ENCODE measurements at regions not wholly inside any gene's neighbourhood (a gene's known extent, or its start where the extent isn't known, plus 50 kb on each side); places are given as distances from the start of the nearest gene placed in this dataset.

DNA sequence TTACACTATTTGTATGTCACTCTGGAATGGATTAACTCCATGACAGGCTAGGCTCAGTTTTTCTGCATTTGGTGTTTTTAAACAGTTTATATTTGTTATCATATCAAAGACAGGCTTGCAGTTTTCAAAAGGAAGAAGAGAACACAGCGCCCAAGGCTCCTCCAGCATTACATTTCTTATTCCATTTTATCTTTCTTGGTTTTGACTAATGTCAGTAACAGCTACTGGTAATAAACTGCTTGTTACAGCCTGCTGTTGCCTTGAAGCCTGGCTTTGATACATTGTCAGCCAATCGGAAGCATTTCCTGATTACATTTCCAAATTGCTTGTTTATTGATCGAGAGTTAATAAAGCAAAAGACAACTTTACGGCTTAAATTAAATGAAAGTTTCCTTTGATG is 166.0 kb upstream of the MDFIC start:
- DNase-seq (ENCODE audit: low read depth), result no peak

GRCh38 chr7:114758661-114759227 is 163.2 kb upstream of the MDFIC start:
- DNase-seq (ENCODE audit: low read depth), result no peak

- DNase-seq (ENCODE audit: low read depth), result peak; percentile 5
Observed at GRCh38 chr7:114759347-114760062, 162.4 kb upstream of the MDFIC start.

DNA sequence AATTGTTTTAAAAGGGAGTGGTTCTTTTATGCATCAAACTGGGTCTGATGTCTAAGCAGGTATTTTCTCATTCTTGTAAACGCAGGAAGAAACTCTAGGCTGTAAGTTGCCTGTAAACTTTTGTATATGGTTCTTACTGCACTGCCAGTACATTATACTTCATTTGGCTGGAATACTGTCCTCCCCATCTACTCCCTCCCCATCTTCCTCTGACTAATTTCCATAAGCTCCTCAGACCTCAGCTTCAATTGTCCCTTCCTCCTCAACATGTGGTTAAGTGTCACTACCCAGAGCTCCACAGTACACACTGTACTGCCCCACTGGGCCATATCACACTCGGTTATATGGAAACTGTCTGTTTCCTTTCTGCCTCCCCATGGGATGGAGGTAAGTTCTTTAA is 161.4 kb upstream of the MDFIC start:
- no peak for DNase-seq (ENCODE audit: low read depth)

DNA sequence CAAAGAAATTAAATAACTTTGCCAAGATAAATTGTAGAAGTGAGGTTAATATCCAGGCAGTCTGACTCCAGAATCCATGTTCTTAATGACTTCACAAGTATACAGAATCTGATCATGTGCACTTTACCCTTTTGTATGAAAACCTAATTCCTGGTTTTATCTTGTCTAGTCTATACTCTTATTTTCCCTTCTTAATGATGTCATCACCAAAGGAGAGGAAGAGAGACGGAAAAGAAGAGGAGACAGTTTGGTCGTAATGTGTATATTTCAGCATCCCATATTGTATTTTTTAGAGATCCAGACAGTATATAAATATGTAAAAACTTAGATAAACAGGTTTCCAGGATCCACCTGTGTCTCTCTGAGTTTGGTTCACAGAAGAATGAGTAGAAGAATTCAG is 159.9 kb upstream of the MDFIC start:
- no peak for DNase-seq (ENCODE audit: low read depth)

DNA sequence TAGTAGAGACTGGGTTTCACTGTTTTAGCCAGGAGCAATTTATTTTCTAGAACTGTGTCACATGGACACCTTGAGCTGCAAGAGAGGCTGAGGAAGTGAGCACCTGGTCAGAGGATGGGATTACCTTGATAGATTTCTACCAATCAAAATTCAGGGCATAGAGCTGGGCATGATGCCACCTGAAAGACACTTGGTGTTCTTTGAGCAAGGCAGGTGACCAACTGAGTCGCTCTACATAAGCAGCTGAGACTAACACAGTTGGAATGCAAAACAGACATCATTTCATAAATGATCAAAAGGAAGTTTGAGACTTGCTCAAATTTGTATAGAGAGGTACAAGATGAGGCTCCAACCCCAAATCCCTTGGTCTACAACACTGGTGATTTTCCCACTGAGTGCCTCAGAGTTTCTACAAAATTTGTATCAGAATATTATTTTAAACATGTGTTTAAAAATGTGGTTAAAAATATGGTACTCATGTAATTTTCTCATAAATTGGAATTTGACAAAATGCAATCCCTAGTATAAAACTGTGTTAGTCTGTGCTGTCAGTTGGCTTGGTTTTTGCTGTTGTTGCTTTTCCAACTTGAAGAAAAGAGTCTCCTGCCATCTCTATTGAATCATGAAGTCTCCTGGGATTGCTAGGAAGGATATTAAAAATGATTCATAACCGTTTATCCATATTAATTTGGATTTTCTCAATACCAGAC is 156.4 kb upstream of the MDFIC start:
- no peak for DNase-seq (ENCODE audit: low read depth)

GRCh38 chr7:114766041-114766356 is 155.9 kb upstream of the MDFIC start:
- DNase-seq (ENCODE audit: low read depth), result no peak

- no peak for DNase-seq (ENCODE audit: low read depth)
Observed at GRCh38 chr7:114777288-114777687, 144.6 kb upstream of the MDFIC start.

GRCh38 chr7:114783508-114783907 is 138.4 kb upstream of the MDFIC start:
- DNase-seq (ENCODE audit: low read depth), result no peak

DNA sequence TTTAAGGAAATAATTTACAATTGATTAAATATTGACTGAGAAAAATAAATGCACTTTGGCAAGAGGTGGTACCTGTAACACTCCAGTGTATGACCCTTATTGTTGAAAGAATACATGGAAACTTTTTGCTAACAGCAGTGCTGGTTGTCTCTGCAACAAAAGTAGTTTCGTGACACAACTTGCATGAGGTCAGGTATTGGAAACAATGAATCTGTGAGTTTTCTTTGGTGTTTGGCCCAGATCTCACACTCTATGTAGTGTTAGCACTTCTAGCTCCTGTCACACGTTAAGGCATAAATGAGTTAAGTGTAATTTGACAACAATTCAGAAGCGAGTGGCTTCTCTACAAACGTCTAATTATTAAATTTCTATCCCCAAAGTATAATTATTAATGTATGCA is 137.7 kb upstream of the MDFIC start:
- DNase-seq (ENCODE audit: low read depth), result no peak

GRCh38 chr7:114784746-114785145 is 137.1 kb upstream of the MDFIC start:
- no peak for DNase-seq (ENCODE audit: low read depth)

GRCh38 chr7:114785496-114785895 is 136.4 kb upstream of the MDFIC start:
- DNase-seq (ENCODE audit: low read depth), result no peak

DNA sequence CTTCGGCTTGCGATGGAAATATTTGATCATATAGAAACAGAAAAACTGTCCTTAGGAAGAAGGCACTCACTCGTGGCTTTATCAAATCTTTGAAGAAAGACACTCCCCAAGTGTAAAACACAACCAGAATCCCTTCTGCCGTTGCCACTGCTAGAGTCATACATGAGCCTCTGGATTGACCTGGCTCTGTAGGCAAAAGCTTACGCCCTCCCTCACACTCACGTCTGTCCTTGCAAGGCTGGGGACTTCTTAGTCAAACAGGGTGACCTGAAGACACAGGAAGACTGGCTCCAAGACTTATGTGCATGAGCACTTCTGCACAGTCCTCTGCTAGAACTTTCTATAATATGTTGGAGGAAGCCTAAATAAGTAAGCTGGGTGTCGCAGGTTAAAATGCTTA is 135.4 kb upstream of the MDFIC start:
- DNase-seq (ENCODE audit: low read depth), result no peak

DNA sequence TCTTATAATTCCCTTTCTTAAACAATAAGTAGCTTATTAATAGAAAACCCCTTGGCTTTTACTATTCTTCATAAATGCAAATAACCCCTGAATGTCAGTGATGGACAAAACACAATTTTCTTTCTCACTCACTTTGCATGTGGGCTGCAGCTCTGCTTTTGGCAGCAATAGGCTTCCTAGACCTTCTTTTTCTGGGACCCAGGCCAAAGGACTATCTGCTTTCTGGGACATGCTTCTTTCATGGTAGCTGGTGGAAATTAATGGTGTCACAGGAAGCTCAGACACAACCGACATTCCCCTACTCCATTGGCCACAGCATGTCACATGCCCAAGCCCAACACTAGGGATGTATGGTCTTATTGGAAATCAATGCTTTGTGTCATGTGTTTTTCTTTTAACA is 134.3 kb upstream of the MDFIC start:
- DNase-seq (ENCODE audit: low read depth), result no peak

DNA sequence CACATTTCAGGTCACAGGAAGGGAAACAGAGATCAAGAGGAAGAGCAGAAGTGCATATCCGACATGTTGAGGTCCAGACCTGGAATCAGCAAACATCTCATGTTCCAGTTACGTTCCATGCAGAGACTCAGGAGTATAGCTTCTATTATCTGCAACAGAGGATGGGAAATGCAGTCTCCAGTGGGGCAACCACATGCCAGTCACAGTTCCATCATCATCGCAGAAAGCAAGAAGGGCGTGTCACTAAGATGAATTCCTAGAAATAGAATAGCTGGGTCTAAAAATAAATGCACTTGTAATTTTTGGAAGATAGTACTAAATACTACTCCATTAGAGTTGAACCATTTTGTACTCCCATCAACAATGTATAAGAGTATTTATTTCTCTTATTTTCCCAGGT is 133.2 kb upstream of the MDFIC start:
- DNase-seq (ENCODE audit: low read depth), result no peak

- no peak for DNase-seq (ENCODE audit: low read depth)
Observed at GRCh38 chr7:114789161-114789560, 132.7 kb upstream of the MDFIC start.

GRCh38 chr7:114789871-114790311 is 132.0 kb upstream of the MDFIC start:
- DNase-seq (ENCODE audit: low read depth), result peak; percentile 66

GRCh38 chr7:114790521-114790920 is 131.4 kb upstream of the MDFIC start:
- no peak for DNase-seq (ENCODE audit: low read depth)

DNA sequence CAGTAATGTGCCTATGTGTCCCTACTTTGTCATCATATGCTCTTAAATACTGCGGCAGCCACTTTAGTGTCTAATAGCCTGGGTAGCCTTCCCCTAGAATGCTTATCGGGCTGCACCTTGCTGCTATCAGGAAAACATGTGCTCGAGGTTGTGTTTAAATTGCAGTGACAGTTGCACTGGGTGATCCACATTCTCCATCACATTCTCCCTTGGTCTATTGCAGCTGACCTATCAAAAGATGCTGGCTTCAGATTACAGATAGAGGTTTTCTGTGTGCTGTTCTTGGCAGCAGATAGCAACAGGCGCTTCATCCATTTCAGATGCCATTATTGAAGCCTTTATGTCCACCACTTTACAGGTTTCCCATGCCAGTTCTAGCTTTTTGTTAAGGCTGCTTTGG is 130.1 kb upstream of the MDFIC start:
- no peak for DNase-seq (ENCODE audit: low read depth)

DNA sequence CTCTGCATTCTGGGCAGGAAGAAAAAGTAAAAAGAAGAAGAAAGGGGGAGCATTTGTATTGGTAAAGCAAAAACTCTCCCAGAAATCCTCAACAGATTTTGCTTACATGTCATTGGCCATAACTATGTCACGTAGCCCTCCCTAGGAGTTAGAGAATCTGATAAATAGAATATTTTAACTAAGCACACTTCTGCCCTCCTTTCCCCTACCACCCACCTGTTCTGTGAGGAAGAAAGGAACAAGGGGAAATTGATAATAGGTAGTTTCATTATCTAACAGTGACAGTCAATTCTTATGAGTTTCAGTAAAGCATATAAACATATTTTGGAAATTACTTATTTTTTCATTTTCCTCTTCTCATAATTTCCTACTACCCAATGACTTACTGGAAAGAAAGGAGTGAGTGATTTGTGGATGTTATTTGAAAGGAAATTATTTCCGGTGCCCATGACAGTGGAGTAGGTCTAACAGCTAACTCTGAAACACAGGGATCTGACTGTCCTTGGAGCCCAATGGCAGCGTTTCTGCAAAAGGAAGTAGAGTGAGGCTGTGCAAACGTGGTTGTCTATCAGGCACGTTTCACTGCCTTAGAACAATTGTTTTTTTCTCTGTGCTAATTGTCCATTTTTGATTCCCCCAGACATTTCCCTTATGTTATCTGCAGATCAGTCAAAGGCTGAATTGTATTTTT is 128.6 kb upstream of the MDFIC start:
- no peak for DNase-seq (ENCODE audit: low read depth)

DNA sequence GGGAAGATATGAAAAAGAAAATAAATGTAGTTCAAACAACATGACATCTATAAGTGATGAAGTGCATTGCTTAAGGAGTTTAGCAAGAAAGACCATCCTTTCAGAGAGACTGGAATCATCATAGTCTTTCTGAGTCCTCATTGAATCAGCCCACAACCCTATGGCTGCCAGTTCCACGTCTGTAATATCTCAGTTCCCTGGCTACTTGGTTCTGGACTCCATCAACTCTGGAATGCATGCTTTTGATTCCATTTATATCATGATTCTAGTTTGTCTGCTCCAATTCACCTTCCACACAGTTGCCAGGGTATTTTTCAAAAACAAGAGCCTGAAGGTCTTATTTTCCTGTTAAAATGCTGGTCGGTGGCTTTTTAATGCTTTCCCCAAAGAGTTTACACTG is 126.4 kb upstream of the MDFIC start:
- DNase-seq (ENCODE audit: low read depth), result no peak

GRCh38 chr7:114799628-114800028 is 122.3 kb upstream of the MDFIC start:
- DNase-seq (ENCODE audit: low read depth), result no peak

GRCh38 chr7:114802632-114803031 is 119.3 kb upstream of the MDFIC start:
- DNase-seq (ENCODE audit: low read depth), result no peak

Data from GM04504 (cell line).